ACHN (cell line): ENCODE measurements at regions not wholly inside any gene's neighbourhood (a gene's known extent, or its start where the extent isn't known, plus 50 kb on each side); places are given as distances from the start of the nearest gene placed in this dataset.
"Not testable (repeated sequence)": the region's sequence is repeated elsewhere in the genome, so short reads cannot be mapped to it uniquely, and the experiment has no call there.

ENCODE experiments used
- DNase-seq: peaks from one replicate; pipeline ENCODE4 v3.0.0-alpha.2; 2015
- in situ Hi-C: cut with HindIII; loops from 2 replicates; pipeline ENCODE4 v1.10.0; 2017; ENCODE audit warnings: low sequenced_read_pairs, low pct_ligation_motif_present, low pct_unique_long_range_greater_than_20kb

- DNase-seq: no peak
- in situ Hi-C loops: no loop called here
Observed at GRCh38 chr13:79918620-79919019, 422.3 kb downstream of the SPRY2 start.

GRCh38 chr13:79917628-79918027 lies 423.3 kb downstream of the SPRY2 start:
- no peak for DNase-seq
- in situ Hi-C loops: no loop called here

GRCh38 chr13:79915114-79915811 lies 425.7 kb downstream of the SPRY2 start:
- in situ Hi-C loops: no loop called here
- DNase-seq: no peak

GRCh38 chr13:79913141-79913827 lies 427.6 kb downstream of the SPRY2 start:
- in situ Hi-C loops: no loop called here
- DNase-seq: no peak

GRCh38 chr13:79912403-79912802 lies 428.5 kb downstream of the SPRY2 start:
- in situ Hi-C loops: no loop called here
- DNase-seq: no peak

- in situ Hi-C loops: no loop called here
- DNase-seq: no peak
Observed at GRCh38 chr13:79910875-79911540, 429.9 kb downstream of the SPRY2 start.

- no peak for DNase-seq
- in situ Hi-C loops: no loop called here
Observed at GRCh38 chr13:79909644-79910043, 428.7 kb downstream of the NDFIP2 start.

- in situ Hi-C loops: no loop called here
- no peak for DNase-seq
Observed at GRCh38 chr13:79908381-79908780, 427.4 kb downstream of the NDFIP2 start.

- in situ Hi-C loops: no loop called here
- DNase-seq: no peak
Observed at GRCh38 chr13:79907527-79907926, 426.6 kb downstream of the NDFIP2 start.

- in situ Hi-C loops: no loop called here
- DNase-seq: no peak
Observed at GRCh38 chr13:79906345-79906744, 425.4 kb downstream of the NDFIP2 start.

GRCh38 chr13:79905018-79905417 lies 424.1 kb downstream of the NDFIP2 start:
- DNase-seq: no peak
- in situ Hi-C loops: no loop called here

- peak; percentile 55 for DNase-seq
- in situ Hi-C loops: no loop called here
Observed at GRCh38 chr13:79904581-79904980, 423.6 kb downstream of the NDFIP2 start.

GRCh38 chr13:79901336-79901735 lies 420.4 kb downstream of the NDFIP2 start:
- in situ Hi-C loops: no loop called here
- no peak for DNase-seq

GRCh38 chr13:79900356-79900755 lies 419.4 kb downstream of the NDFIP2 start:
- in situ Hi-C loops: no loop called here
- DNase-seq: no peak

- no peak for DNase-seq
- in situ Hi-C loops: no loop called here
Observed at GRCh38 chr13:79898996-79899395, 418.0 kb downstream of the NDFIP2 start.

GRCh38 chr13:79898202-79898826 lies 417.4 kb downstream of the NDFIP2 start:
- in situ Hi-C loops: no loop called here
- no peak for DNase-seq

- DNase-seq: no peak
- in situ Hi-C loops: no loop called here
Observed at GRCh38 chr13:79896851-79897250, 415.9 kb downstream of the NDFIP2 start.

GRCh38 chr13:79895416-79895815 lies 414.5 kb downstream of the NDFIP2 start:
- DNase-seq: no peak
- in situ Hi-C loops: no loop called here

GRCh38 chr13:79887278-79887677 lies 406.3 kb downstream of the NDFIP2 start:
- DNase-seq, in situ Hi-C loops: not testable (repeated sequence)
